Stimulated activated effector memory CD8-positive, alpha-beta T cell treated with anti-CD3 and anti-CD28 coated beads, Interleukin-12 subunit alpha, Interleukin-12 subunit beta, amount 100 ng/mL, for 72 hours (primary cell): ENCODE measurements at regions not wholly inside any gene's neighbourhood (a gene's known extent, or its start where the extent isn't known, plus 50 kb on each side); places are given as distances from the start of the nearest gene placed in this dataset.

ENCODE experiments used
- ATAC-seq: fragments of 150-1000 bp; cut with Tn5 transposase; 2 replicates; pipeline ENCODE4 v1.10.0; 2021
- DNase-seq, 2 donors: peaks; one replicate each; pipeline ENCODE4 v3.0.0; 2021 to 2022; ENCODE audit warnings: low spot score in 2 of 2
- H3K27ac Mint-ChIP-seq: one replicate; pipeline ENCODE4 v1.8.0; 2022; ENCODE audit warnings: mild to moderate bottlenecking, mixed read lengths
- H3K36me3 Mint-ChIP-seq: one replicate; pipeline ENCODE4 v1.8.0; 2022; ENCODE audit warnings: mild to moderate bottlenecking, mixed read lengths
- H3K4me1 Mint-ChIP-seq: one replicate; pipeline ENCODE4 v1.8.0; 2022; ENCODE audit warnings: mixed read lengths
- H3K4me3 Mint-ChIP-seq: one replicate; pipeline ENCODE4 v1.8.0; 2022; ENCODE audit warnings: mild to moderate bottlenecking, mixed read lengths
- H3K9me3 Mint-ChIP-seq: one replicate; pipeline ENCODE4 v1.8.0; 2022; ENCODE audit warnings: mixed read lengths

DNA sequence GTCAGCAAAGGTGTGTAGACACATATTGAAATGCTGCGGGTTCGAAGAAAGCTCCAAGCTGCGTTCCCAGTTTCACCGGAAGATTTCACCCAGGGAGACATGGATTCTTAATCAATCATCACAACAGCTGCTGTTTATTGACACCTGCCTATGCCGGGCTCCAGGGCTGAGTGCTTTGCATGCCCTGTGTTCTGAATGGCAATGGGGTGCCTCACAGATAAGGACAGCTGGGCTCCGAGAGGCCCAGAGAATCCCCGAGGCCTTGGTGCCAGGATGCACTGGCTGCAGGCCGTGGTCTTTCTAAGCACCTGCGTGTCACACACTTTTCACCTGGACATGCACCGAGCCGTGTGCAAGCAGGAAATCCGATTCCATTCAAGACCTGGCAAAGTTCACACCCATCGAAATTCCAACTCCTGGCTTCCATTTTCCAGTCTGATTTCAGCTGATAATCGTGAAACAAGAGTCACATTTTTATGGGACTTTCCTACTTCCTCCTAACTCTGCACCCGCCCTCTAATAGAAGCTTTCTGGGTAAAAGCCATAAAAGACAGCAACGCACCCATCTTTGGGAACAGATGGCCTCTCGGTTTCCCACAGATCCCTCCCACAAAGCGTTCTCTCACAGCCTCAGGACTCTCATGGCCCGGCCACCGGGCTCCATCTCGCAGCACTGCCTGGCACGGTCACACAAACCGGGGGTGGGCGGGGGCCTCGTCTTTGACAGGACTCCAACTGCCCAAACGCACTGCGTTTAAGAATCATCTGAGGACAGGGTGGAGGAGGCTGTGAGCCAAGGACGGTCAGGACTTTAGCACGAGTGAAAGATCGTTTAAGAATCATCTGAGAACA is 245.6 kb upstream of the SALL3 start:
- H3K9me3 Mint-ChIP-seq: peaks cover 4% of the 10 kb centered on the region
- no peak overlapping the region for H3K4me3 Mint-ChIP-seq
- DNase-seq (no peak), ATAC-seq (no peak)
- H3K27ac Mint-ChIP-seq: no peak overlapping the region
- H3K4me1 Mint-ChIP-seq: peaks cover 10% of the 10 kb centered on the region
- no peaks in the 10 kb centered on the region for H3K36me3 Mint-ChIP-seq

DNA sequence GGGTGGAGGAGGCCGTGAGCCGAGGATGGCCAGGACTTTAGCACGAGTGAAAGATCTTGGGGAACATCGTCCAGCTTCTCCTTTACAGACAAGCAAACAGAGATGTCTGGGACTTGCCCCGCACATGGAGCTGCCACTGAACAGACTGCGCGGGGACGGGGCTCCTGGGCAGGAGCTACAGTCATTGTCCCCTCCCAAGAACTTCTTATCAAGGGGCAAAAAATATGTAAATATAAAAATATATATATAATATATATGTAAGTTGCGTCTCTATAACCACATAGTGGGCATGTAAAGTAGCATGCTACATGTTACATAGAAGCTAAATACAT is 245.0 kb upstream of the SALL3 start:
- peaks cover 4% of the 10 kb centered on the region for H3K9me3 Mint-ChIP-seq
- no peak overlapping the region for H3K4me3 Mint-ChIP-seq
- no peak for DNase-seq
- no peaks in the 10 kb centered on the region for H3K36me3 Mint-ChIP-seq
- peaks cover 11% of the 10 kb centered on the region for H3K4me1 Mint-ChIP-seq
- H3K27ac Mint-ChIP-seq: no peak overlapping the region
- ATAC-seq: no peak

DNA sequence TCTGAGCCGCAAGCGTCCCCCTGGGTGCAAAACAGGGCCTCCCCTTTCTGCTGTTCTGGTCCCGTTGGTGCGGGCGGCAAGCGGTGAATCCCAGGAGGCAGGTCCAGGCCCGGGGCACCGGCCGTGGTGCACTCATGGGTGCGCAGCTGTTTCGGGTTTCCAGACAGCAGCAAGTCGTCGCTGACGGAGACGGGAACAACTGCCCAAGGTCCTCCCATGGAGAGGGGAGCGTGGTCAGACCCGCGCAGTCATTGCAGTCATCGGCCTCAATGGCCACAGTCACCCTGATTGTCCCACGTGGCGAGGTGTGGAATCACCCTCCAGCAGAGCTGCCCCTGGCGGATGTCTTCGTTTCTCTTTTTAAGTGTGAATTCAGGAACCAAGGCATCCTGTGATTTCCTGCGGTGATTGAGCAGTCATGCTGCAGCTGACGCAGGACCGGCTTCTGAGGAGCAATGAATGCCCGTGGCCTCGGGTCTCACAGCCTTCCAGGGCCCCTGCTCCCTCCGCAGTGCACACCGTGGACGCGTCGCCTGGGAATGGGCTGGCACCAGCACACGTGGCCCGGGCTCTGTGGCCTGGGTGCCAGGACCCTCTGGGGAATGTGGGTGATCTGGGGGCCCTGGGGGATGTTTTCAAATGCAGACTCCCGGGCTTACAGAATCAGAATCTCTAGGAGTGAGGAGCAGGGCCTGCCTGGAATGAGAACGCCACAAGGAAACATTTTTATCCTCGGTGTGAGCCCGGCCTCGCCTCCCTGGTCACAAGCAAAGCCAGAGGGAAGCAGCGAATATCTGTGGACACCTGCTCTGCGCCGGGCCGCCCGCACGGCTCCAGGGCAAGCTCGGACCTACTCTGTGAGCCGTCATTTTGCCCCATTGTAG is 244.2 kb upstream of the SALL3 start:
- no peak overlapping the region for H3K27ac Mint-ChIP-seq
- peaks cover 4% of the 10 kb centered on the region for H3K9me3 Mint-ChIP-seq
- no peaks in the 10 kb centered on the region for H3K36me3 Mint-ChIP-seq
- H3K4me1 Mint-ChIP-seq: peaks cover 11% of the 10 kb centered on the region
- no peak for ATAC-seq
- DNase-seq: no peak
- H3K4me3 Mint-ChIP-seq: no peak overlapping the region

DNA sequence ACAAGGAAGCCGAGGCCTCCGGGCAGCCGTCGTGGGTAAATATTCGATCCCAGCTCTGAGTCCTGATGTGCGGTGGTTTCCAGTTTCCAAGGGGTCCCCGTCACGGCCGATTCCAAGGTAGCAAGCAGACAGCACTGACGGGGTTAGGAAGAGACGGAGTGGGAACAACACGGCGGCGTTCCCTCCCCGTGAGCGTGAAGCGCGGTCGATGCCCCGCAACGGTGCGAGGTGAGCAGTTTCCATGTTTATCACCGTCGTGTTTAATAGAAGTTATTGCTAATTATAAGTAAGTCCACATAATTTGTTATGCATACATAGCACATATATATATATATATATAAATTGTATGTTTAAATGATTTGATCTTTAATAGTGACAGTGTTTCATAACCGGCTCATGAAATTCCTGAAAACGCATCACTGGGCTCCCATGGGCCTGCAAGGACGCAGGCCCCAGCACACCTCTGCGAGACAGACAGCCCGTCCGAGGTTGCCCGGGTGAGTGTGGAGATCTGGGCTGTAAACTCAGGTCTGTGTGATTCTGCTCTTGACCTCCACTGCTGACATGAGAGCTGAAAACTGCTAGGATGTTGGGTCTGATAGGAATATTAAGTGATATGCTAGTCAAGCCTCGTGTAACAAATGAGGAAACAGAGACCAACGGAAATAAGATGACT is 243.5 kb upstream of the SALL3 start:
- Mint-ChIP-seq H3K4me1 (peaks cover 11% of the 10 kb centered on the region), H3K27ac (no peak overlapping the region), H3K36me3 (no peaks in the 10 kb centered on the region), H3K4me3 (no peak overlapping the region), H3K9me3 (peaks cover 4% of the 10 kb centered on the region)
- no peak for ATAC-seq
- no peak for DNase-seq

DNA sequence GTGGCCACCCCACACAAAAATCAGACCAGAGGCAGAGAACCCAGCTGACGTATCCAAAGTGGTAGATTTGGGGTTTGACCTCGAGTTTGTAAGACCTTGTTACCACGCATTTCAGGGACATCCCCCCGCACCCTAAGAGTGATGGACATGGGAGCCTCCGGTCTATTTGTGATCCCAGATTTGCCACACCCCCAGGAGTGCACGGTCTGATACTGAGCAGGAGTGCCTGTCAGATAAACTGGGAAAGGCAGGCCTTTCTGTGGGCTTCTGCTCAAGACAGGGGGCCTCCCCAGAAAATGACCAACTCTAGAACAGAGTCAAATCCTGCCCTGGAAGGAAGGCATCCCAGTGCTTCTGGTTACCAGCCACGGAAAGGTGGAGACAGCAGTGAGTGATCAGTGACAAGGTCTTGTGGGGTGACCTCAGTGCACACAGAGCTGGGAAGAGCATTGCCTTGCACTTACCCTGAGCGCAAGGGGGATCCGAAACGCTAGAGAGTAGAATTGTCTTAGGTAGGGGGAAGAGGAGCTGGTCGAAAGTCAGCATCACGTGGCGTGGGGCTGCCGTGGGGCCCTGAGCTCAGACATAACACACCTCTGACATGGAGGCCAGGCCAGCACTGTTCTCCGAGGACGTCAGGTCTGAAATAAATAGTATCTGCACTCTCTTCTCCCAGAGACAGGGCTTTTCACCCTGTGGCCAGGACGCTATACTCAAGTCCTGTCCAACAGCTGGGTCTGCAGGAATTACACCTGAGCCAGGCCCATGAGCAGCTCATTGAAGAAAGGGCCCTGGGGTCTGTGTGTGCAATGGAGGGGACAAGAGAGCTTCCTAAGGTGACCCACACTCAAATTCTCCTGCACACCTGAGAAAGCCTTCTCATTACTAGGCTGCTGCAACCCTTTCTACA is 242.4 kb upstream of the SALL3 start:
- no peak for DNase-seq
- Mint-ChIP-seq H3K27ac (no peak overlapping the region), H3K36me3 (no peaks in the 10 kb centered on the region), H3K4me1 (peaks cover 11% of the 10 kb centered on the region), H3K4me3 (no peak overlapping the region), H3K9me3 (peaks cover 4% of the 10 kb centered on the region)
- no peak for ATAC-seq

DNA sequence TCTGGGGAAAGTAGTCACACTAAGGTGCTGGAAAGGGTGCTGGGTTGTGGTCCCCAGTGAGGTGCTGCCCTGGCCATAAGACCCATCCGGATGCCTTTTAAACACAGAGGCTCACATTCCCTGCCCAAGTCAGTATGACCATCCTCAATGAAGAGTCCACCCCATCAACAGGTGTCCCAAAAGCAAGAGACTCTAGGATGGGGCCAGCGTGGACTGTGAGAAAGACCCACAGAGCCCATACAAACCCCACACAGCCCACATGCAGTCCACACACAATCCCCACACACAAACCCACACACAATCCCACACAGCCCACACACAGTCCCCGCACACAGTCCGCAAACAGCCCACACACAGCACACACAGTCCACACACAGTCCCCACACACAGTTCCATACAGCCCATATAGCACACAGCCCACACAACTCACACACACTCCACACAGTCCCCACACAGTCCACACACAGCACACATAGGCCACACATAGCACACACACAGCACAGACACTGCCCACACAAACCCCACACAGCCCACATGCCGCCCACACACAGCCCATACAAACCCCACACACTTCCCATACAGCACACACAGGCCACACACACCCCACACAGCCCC is 241.4 kb upstream of the SALL3 start:
- H3K27ac Mint-ChIP-seq: no peak overlapping the region
- peaks cover 4% of the 10 kb centered on the region for H3K9me3 Mint-ChIP-seq
- no peak for ATAC-seq
- peaks cover 11% of the 10 kb centered on the region for H3K4me1 Mint-ChIP-seq
- H3K4me3 Mint-ChIP-seq: no peak overlapping the region
- no peak for DNase-seq
- no peaks in the 10 kb centered on the region for H3K36me3 Mint-ChIP-seq

DNA sequence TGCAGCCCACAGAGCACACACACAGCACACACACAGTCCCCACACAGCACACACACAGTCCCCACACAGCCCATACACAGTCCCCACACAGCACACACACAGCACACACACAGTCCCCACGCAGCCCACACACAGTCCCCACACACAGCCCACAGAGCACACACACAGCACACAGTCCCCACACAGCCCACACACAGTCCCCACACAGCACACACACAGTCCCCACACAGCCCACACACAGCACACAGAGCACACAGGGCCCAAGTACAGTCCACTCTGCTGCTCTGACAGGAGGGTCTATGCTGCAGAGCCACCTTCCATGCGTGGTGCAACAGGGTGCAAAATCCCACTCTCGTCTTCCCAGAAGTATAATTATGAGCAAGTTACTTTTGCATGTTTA is 240.5 kb upstream of the SALL3 start:
- Mint-ChIP-seq H3K4me1 (peaks cover 11% of the 10 kb centered on the region), H3K27ac (no peak overlapping the region), H3K4me3 (no peak overlapping the region), H3K9me3 (peaks cover 4% of the 10 kb centered on the region), H3K36me3 (no peaks in the 10 kb centered on the region)
- ATAC-seq: no peak
- DNase-seq: no peak

DNA sequence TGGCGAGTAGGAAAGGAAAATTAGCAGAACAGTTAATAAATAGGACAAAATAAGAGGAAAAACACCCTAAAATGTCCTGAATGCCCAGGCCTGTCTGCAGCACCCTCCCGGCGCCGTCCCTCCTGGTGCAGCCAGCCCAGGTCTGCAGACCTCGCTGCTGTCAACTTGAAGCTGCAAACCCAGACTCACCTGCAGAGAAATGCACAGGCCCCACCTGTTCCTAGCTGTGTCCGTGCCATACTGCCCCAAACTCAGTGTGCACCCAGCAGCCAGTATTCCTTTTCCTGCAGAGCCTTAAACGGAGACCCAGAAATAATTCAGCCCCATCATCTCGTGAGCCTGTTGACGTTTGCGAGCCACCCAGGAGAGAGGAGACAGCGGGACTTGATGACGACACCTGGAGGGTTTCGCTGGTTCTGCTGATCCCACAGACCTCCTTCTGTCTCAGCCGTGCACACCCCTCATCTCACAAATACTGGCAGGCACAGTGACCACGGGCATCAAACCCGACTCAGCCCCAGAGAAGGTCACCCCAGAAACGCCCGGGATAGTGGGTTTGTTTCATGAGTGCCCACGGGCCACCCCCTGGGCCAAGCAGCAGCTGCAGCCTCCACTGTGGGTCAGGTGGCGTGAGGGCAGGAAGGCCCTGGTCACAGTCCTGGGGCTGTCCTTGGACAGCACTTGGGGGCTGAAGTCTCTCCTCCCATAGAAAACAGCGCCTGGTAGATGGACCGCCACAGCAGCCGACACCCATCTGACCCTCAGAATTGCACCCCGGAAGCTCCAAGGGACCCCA is 239.5 kb upstream of the SALL3 start:
- Mint-ChIP-seq H3K4me3 (no peak overlapping the region), H3K36me3 (no peaks in the 10 kb centered on the region), H3K9me3 (peaks cover 4% of the 10 kb centered on the region), H3K27ac (no peak overlapping the region), H3K4me1 (peaks cover 11% of the 10 kb centered on the region)
- DNase-seq (no peak), ATAC-seq (no peak)

DNA sequence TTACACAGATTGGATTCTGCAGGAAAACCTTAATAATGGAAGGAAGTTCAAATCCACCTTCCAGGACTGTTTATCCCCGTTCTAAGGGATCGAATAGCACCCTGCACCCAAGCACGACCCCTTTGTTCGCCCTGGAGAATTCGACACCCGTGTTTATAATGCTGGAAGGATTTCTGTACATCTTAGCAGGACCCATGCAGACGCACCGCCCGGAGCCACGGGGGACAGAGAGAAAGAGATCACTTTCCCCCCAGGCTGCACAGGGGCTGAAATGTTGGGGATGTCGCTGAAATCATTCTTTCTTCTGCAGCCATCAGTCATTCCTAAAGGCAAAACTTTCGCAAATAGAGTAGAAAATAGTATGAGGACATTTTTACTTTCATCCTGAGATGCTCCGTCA is 238.7 kb upstream of the SALL3 start:
- H3K4me1 Mint-ChIP-seq: peaks cover 11% of the 10 kb centered on the region
- no peak for ATAC-seq
- no peak for DNase-seq
- H3K36me3 Mint-ChIP-seq: no peaks in the 10 kb centered on the region
- H3K27ac Mint-ChIP-seq: no peak overlapping the region
- peaks cover 4% of the 10 kb centered on the region for H3K9me3 Mint-ChIP-seq
- H3K4me3 Mint-ChIP-seq: no peak overlapping the region

DNA sequence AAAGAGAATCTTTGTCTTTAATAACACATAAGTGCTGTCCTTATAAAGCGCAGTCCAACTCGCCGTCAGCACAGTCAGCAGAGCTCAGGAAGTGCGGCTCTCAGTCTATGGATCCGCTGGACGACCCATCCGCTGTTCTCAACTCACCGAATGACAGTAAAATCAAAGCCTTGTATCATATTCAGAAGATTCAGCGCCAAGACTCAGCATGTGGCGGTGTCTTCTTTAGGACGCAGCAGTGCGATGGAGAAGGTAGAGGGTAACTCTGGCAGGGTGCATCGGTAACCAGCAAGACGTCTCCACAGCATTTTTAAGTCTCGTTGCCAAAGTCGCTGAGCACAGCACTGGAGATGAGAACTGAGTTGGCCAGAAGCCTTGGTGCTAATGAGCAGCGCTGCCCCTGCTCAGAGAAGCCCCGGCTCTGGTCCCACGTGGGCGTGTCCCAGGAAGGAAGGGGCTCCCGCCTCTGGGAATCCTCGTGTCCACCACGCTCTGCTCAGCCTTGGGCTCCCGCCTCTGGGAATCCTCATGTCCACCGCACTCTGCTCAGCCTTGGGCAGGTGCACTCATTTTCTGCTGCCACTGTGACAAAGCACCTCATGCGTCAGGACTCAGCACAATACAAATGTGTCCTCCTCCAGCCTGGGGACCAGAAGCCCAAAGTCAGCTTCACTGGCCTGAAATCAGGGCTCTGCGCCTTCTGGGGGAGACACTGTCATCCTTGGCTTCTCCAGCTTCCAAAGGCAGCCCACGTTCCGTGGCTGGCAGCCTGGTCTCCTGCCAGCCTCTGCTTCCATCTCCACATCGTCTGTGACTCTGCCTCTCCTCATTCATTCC is 238.0 kb upstream of the SALL3 start:
- Mint-ChIP-seq H3K36me3 (no peaks in the 10 kb centered on the region), H3K9me3 (peaks cover 4% of the 10 kb centered on the region), H3K27ac (no peak overlapping the region), H3K4me3 (no peak overlapping the region), H3K4me1 (peaks cover 11% of the 10 kb centered on the region)
- no peak for ATAC-seq
- no peak for DNase-seq

DNA sequence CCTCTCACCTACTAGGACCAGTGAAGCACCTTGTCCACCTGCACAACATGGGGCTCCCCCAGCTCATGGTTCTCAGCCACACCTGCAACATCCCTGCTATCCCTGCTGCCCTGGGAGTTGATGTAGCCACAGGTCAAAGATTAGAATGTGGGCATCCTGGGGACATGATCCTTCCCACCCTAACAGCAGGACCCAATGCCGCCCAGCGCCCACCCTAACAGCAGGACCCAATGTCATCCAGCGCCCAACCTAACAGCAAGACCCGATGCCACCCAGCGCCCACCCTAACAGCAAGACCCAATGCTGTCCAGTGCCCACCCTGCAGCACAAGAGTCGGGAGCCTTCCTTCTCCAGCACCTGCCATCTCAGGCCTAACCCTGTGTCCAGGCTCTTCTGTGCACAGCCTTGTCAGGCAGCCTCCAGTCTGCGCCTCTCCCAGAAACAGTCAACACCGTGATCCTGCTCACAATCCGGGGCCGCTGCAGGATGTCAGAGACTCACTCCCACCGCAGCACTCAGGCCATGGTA is 237.3 kb upstream of the SALL3 start:
- Mint-ChIP-seq H3K36me3 (no peaks in the 10 kb centered on the region), H3K4me3 (no peak overlapping the region), H3K9me3 (peaks cover 4% of the 10 kb centered on the region), H3K4me1 (peaks cover 11% of the 10 kb centered on the region), H3K27ac (no peak overlapping the region)
- ATAC-seq (peak; percentile 36), DNase-seq (no peak)

DNA sequence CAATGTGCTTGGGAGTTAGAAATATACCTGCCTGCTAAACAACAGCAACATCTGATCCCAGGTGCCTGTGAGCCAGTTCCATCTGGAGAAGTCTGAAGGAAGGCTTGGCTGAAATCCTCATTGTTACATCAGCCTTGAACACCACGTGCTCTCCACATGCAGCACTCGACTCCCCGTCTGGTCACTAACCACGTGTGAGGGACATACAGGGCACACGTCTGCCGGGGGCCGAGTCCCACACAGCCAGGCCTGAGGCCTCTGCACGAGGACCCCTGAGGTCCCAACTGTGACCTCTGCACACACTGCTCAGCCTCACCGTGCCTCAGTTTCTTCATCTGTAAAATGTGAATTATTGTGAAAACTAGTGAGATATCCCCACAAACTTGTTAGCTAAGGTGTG is 236.5 kb upstream of the SALL3 start:
- DNase-seq (no peak), ATAC-seq (no peak)
- Mint-ChIP-seq H3K36me3 (no peaks in the 10 kb centered on the region), H3K4me3 (no peak overlapping the region), H3K27ac (no peak overlapping the region), H3K9me3 (peaks cover 4% of the 10 kb centered on the region), H3K4me1 (peaks cover 10% of the 10 kb centered on the region)

DNA sequence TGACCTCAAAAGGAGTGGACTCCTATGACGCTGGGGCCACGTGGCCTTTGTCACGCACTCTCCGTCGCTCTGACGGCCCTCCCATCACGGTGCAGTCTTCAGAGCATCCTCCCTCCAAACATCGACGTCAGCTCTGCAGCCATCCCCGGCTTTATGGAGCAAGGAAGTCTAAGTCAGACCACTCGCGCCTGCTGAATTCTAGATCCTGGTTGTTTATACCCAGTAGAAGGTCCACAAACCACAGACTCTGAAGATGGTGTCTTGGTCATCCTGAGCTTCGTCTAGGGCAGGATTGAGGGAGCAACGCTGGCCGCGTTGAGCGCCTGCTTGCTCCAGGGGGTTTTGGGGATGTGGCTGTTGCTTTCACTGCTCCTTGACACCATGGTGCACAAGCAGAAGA is 228.0 kb upstream of the SALL3 start:
- H3K9me3 Mint-ChIP-seq: no peaks in the 10 kb centered on the region
- H3K4me1 Mint-ChIP-seq: no peaks in the 10 kb centered on the region
- no peak overlapping the region for H3K4me3 Mint-ChIP-seq
- H3K36me3 Mint-ChIP-seq: no peaks in the 10 kb centered on the region
- ATAC-seq (no peak), DNase-seq (no peak)
- H3K27ac Mint-ChIP-seq: no peak overlapping the region
